ENCODE measurements at regions not wholly inside any gene's neighbourhood (a gene's known extent, or its start where the extent isn't known, plus 50 kb on each side); places are given as distances from the start of the nearest gene placed in this dataset.

- TF ChIP-seq E2F4 (CRISPR knock-in tag; IDR thresholded peaks at IDR 0.05; ENCODE audit: borderline replicate concordance, low read depth), result no peak
- TF ChIP-seq ATF3 (CRISPR knock-in tag; conservative IDR thresholded peaks at IDR 0.05), result no peak
- TF ChIP-seq CTCF (IDR thresholded peaks at IDR 0.05), result no peak
- no peak for TF ChIP-seq NR2C2 (CRISPR knock-in tag; IDR thresholded peaks at IDR 0.05)
- TF ChIP-seq MAX (CRISPR knock-in tag; IDR thresholded peaks at IDR 0.05), result no peak
- TF ChIP-seq PRRX2 (CRISPR knock-in tag; IDR thresholded peaks at IDR 0.05), result no peak
- no peak for TF ChIP-seq HMGXB4 (CRISPR knock-in tag; IDR thresholded peaks at IDR 0.05)
Observed at GRCh38 chr3:10676905-10677304, 139.1 kb upstream of the SLC6A11 start.
